ENCODE measurements at regions not wholly inside any gene's neighbourhood (a gene's known extent, or its start where the extent isn't known, plus 50 kb on each side); places are given as distances from the start of the nearest gene placed in this dataset.

- WGBS, 2 donors (ENCODE audit: low coverage in 1 of 2) = 50 to 65% methylated on average over 1 of the region's 1 CpG
- no peak overlapping the region for H3K4me3 ChIP-seq
- no peaks in the 10 kb centered on the region for H3K9me3 ChIP-seq
- no peaks in the 10 kb centered on the region for H3K36me3 ChIP-seq
- TF ChIP-seq CTCF (IDR thresholded peaks at IDR 0.05) = no peak
- TF ChIP-seq POLR2AphosphoS5 (IDR thresholded peaks at IDR 0.05) = peak; percentile 22
- H3K27me3 ChIP-seq = no peaks in the 10 kb centered on the region
- H3K27ac ChIP-seq = no peak overlapping the region
- H3K4me1 ChIP-seq = peaks cover 0 to 45% (median 4%) of the 10 kb centered on the region in 3 donors
- ATAC-seq = no peak
Observed at GRCh38 chr3:64888165-64888564, 200.4 kb upstream of the ADAMTS9 start.

- TF ChIP-seq EP300 (IDR thresholded peaks at IDR 0.05) (no peak), CTCF (IDR thresholded peaks at IDR 0.05) (no peak), POLR2A (IDR thresholded peaks at IDR 0.05) (no peak), POLR2AphosphoS5 (IDR thresholded peaks at IDR 0.05) (no peak)
- 54 to 63% methylated on average over 3 of the region's 3 CpGs for WGBS, 2 donors (ENCODE audit: low coverage in 1 of 2)
- no peaks in the 10 kb centered on the region for H3K36me3 ChIP-seq
Observed at GRCh38 chr3:64885055-64885454, 197.3 kb upstream of the ADAMTS9 start.

GRCh38 chr3:64884536-64884935 lies 196.7 kb upstream of the ADAMTS9 start:
- Histone ChIP-seq H3K27ac (no peak overlapping the region), H3K4me1 (peaks cover 0 to 30% (median 4%) of the 10 kb centered on the region in 3 donors), H3K27me3 (no peaks in the 10 kb centered on the region), H3K4me3 (no peak overlapping the region), H3K9me3 (no peaks in the 10 kb centered on the region), H3K36me3 (no peaks in the 10 kb centered on the region)
- ATAC-seq = no peak
- 17 to 45% methylated on average over 3 of the region's 3 CpGs for WGBS, 2 donors (ENCODE audit: low coverage in 1 of 2)
- TF ChIP-seq POLR2AphosphoS5 (IDR thresholded peaks at IDR 0.05) = peak; percentile 70
- TF ChIP-seq CTCF (IDR thresholded peaks at IDR 0.05) = no peak
- TF ChIP-seq EP300 (IDR thresholded peaks at IDR 0.05) = no peak
- no peak for TF ChIP-seq POLR2A (IDR thresholded peaks at IDR 0.05)

More at GRCh38 chr3:64885055-64885454, 197.3 kb upstream of the ADAMTS9 start:
- H3K9me3 ChIP-seq = no peaks in the 10 kb centered on the region
- no peak overlapping the region for H3K27ac ChIP-seq
- H3K4me3 ChIP-seq = no peak overlapping the region
- ATAC-seq = no peak
- peaks cover 0 to 35% (median 4%) of the 10 kb centered on the region in 3 donors for H3K4me1 ChIP-seq
- no peaks in the 10 kb centered on the region for H3K27me3 ChIP-seq

- TF ChIP-seq POLR2A (IDR thresholded peaks at IDR 0.05) (no peak), EP300 (IDR thresholded peaks at IDR 0.05) (no peak)
- Histone ChIP-seq H3K27ac (no peak overlapping the region), H3K9me3 (no peaks in the 10 kb centered on the region), H3K4me3 (no peak overlapping the region), H3K27me3 (no peaks in the 10 kb centered on the region), H3K36me3 (peaks cover 0 to 8% of the 10 kb centered on the region in 2 donors), H3K4me1 (peaks cover 0 to 9% (median 0%) of the 10 kb centered on the region in 3 donors)
- no peak for ATAC-seq
Observed at GRCh38 chr3:64880916-64881315, 193.1 kb upstream of the ADAMTS9 start.

GRCh38 chr3:64878362-64878761 lies 190.6 kb upstream of the ADAMTS9 start:
- no peaks in the 10 kb centered on the region for H3K9me3 ChIP-seq
- H3K4me1 ChIP-seq = no peaks in the 10 kb centered on the region
- peaks cover 0 to 25% of the 10 kb centered on the region in 2 donors for H3K36me3 ChIP-seq
- TF ChIP-seq EP300 (IDR thresholded peaks at IDR 0.05) (no peak), POLR2AphosphoS5 (IDR thresholded peaks at IDR 0.05) (no peak), POLR2A (IDR thresholded peaks at IDR 0.05) (no peak), CTCF (IDR thresholded peaks at IDR 0.05) (no peak)
- ATAC-seq = no peak
- WGBS, 2 donors (ENCODE audit: low coverage in 1 of 2) = 50 to 78% methylated on average over 2 of the region's 2 CpGs
- H3K27ac ChIP-seq = no peak overlapping the region
- H3K4me3 ChIP-seq = no peak overlapping the region
- H3K27me3 ChIP-seq = no peaks in the 10 kb centered on the region

All from gastroesophageal sphincter (tissue), 4 donors.